ENCODE measurements at regions not wholly inside any gene's neighbourhood (a gene's known extent, or its start where the extent isn't known, plus 50 kb on each side); places are given as distances from the start of the nearest gene placed in this dataset.

GRCh38 chr4:81773557-81773956 lies 301.9 kb upstream of the RASGEF1B start:
- DNase-seq (ENCODE audit: low spot score): no peak

GRCh38 chr4:81771721-81772120 lies 300.0 kb upstream of the RASGEF1B start:
- no peak for DNase-seq (ENCODE audit: low spot score)

GRCh38 chr4:81769244-81769643 lies 297.5 kb upstream of the RASGEF1B start:
- no peak for DNase-seq (ENCODE audit: low spot score)

- DNase-seq (ENCODE audit: low spot score): no peak
Measured at GRCh38 chr4:81758574-81759264, 287.0 kb upstream of the RASGEF1B start.

GRCh38 chr4:81757691-81758090 lies 286.0 kb upstream of the RASGEF1B start:
- no peak for DNase-seq (ENCODE audit: low spot score)

- no peak for DNase-seq (ENCODE audit: low spot score)
Measured at GRCh38 chr4:81756973-81757372, 285.3 kb upstream of the RASGEF1B start.

GRCh38 chr4:81756042-81756441 lies 284.3 kb upstream of the RASGEF1B start:
- no peak for DNase-seq (ENCODE audit: low spot score)

- DNase-seq (ENCODE audit: low spot score): no peak
Measured at GRCh38 chr4:81754169-81754568, 282.5 kb upstream of the RASGEF1B start.

GRCh38 chr4:81751531-81752289 lies 280.0 kb upstream of the RASGEF1B start:
- no peak for DNase-seq (ENCODE audit: low spot score)

- no peak for DNase-seq (ENCODE audit: low spot score)
Measured at GRCh38 chr4:81747242-81747930, 275.7 kb upstream of the RASGEF1B start.

- no peak for DNase-seq (ENCODE audit: low spot score)
Measured at GRCh38 chr4:81746773-81747172, 275.1 kb upstream of the RASGEF1B start.

GRCh38 chr4:81746071-81746470 lies 274.4 kb upstream of the RASGEF1B start:
- no peak for DNase-seq (ENCODE audit: low spot score)

GRCh38 chr4:81745050-81745449 lies 273.3 kb upstream of the RASGEF1B start:
- no peak for DNase-seq (ENCODE audit: low spot score)

GRCh38 chr4:81743731-81744435 lies 272.2 kb upstream of the RASGEF1B start:
- no peak for DNase-seq (ENCODE audit: low spot score)

GRCh38 chr4:81740487-81740886 lies 268.8 kb upstream of the RASGEF1B start:
- no peak for DNase-seq (ENCODE audit: low spot score)

GRCh38 chr4:81738891-81739290 lies 267.2 kb upstream of the RASGEF1B start:
- DNase-seq (ENCODE audit: low spot score): no peak

- DNase-seq (ENCODE audit: low spot score): no peak
Measured at GRCh38 chr4:81737865-81738559, 266.3 kb upstream of the RASGEF1B start.

- DNase-seq (ENCODE audit: low spot score): no peak
Measured at GRCh38 chr4:81736324-81736723, 264.6 kb upstream of the RASGEF1B start.

- DNase-seq (ENCODE audit: low spot score): no peak
Measured at GRCh38 chr4:81732980-81733379, 261.3 kb upstream of the RASGEF1B start.

GRCh38 chr4:81724925-81725329 lies 253.2 kb upstream of the RASGEF1B start:
- DNase-seq (ENCODE audit: low spot score): peak; percentile 67

GRCh38 chr4:81723927-81724587 lies 252.3 kb upstream of the RASGEF1B start:
- DNase-seq (ENCODE audit: low spot score): no peak

Measured in activated CD4-positive, alpha-beta T cell treated with anti-CD3 and anti-CD28 coated beads, Interleukin-2, Interleukin-4, amounts not matched to agents 100 ng/mL and 50 ng/mL, durations not matched to agents 16 hours and 8 hours (primary cell).